ENCODE measurements at regions not wholly inside any gene's neighbourhood (a gene's known extent, or its start where the extent isn't known, plus 50 kb on each side); places are given as distances from the start of the nearest gene placed in this dataset.

GRCh38 chr19:33894787-33895186 lies 98.1 kb downstream of the KCTD15 start:
- no peak for TF ChIP-seq CTCF (IDR thresholded peaks at IDR 0.05; ENCODE audit: insufficient read depth, low read length)
- TF ChIP-seq REST (IDR thresholded peaks at IDR 0.05; ENCODE audit: insufficient replicate concordance, low read depth), result no peak

Measured in HL-60 (cell line).